B cell (primary cell): ENCODE measurements at regions not wholly inside any gene's neighbourhood (a gene's known extent, or its start where the extent isn't known, plus 50 kb on each side); places are given as distances from the start of the nearest gene placed in this dataset.

ENCODE experiments used
- ATAC-seq: fragments of 200-7000 bp; cut with Tn5 transposase; one replicate; pipeline ENCODE4 v1.10.0; 2021; ENCODE audit warnings: low read depth, mild to moderate bottlenecking, moderate number of reproducible peaks, moderate library complexity
- CTCF ChIA-PET: fragments of 350-600 bp; sonication (Branson Sonifier 250); formaldehyde crosslinking; loops from one replicate; lab custom pipeline; 2021; ENCODE audit warnings: antibody characterized with exemption, inconsistent platforms; lab: Charles Lee
- POLR2A ChIA-PET: fragments of 350-600 bp; sonication (Branson Sonifier 250); formaldehyde crosslinking; loops from one replicate; lab custom pipeline; 2021; ENCODE audit warnings: antibody characterized with exemption; lab: Charles Lee
- DNase-seq: peaks from one replicate; pipeline ENCODE4 v3.0.0; 2013
- H2AFZ ChIP-seq: 2 replicates; pipeline ENCODE4 v1.6.1; 2012; ENCODE audit warnings: mild to moderate bottlenecking, low read depth, low read length; ENCODE audit not compliant: insufficient read depth, poor library complexity, severe bottlenecking
- H3K27ac ChIP-seq, 2 donors: 1 replicate in 1 of 2; 2 replicates in 1 of 2; pipeline ENCODE4 v1.5.1; 2012 to 2013; ENCODE audit warnings: low read length in 2 of 2, mild to moderate bottlenecking in 2 of 2, moderate library complexity in 1 of 2
- H3K27me3 ChIP-seq, 4 experiments: fragments of 200-600 bp in 1 of 4; sonication (generic) in 1 of 4; replicated peaks in 1 of 4; 1 replicate in 2 of 4; 2 replicates in 2 of 4; pipeline versions ENCODE4 v1.6.1 to v1.7.0; 2013 to 2016; ENCODE audit warnings: low read length in 3 of 4, mild to moderate bottlenecking in 2 of 4, mixed read lengths in 1 of 4, moderate library complexity in 1 of 4; ENCODE audit not compliant: insufficient read depth in 4 of 4, control insufficient read depth in 3 of 4; ENCODE audit errors: control extremely low read depth in 1 of 4
- H3K36me3 ChIP-seq, 2 experiments: replicated peaks in 1 of 2; 1 replicate in 1 of 2; 2 replicates in 1 of 2; pipeline versions ENCODE4 v1.6.1 to v1.7.1; 2013; ENCODE audit warnings: low read length in 1 of 2; ENCODE audit not compliant: insufficient read depth in 2 of 2, control insufficient read depth in 1 of 2; ENCODE audit errors: control extremely low read depth in 1 of 2, extremely low read depth in 1 of 2
- H3K4me1 ChIP-seq, 2 donors: fragments of 200-600 bp in 1 of 2; sonication (generic) in 1 of 2; 1 replicate in 1 of 2; 2 replicates in 1 of 2; pipeline versions ENCODE4 v1.5.1 to v1.6.1; 2013 to 2017; ENCODE audit warnings: low read length in 2 of 2; ENCODE audit not compliant: control insufficient read depth in 2 of 2, insufficient read depth in 2 of 2
- H3K4me2 ChIP-seq: replicated peaks from 2 replicates; pipeline ENCODE3; 2012; ENCODE audit warnings: mild to moderate bottlenecking, low read depth, low read length; ENCODE audit not compliant: poor library complexity, severe bottlenecking
- H3K4me3 ChIP-seq, 5 experiments: fragments of 200-600 bp in 1 of 5; sonication (generic) in 1 of 5; 1 replicate in 3 of 5; 2 replicates in 2 of 5; pipeline versions ENCODE4 v1.5.1 to v1.7.0; 2011 to 2016; ENCODE audit warnings: low read length in 4 of 5, mild to moderate bottlenecking in 4 of 5, low read depth in 2 of 5, control low read depth in 1 of 5, moderate library complexity in 1 of 5; ENCODE audit not compliant: insufficient read depth in 1 of 5; ENCODE audit errors: control extremely low read depth in 1 of 5, extremely low read depth in 1 of 5
- H3K79me2 ChIP-seq: fragments of 200-600 bp; sonication (generic); one replicate; pipeline ENCODE4 v1.6.0; 2016; ENCODE audit warnings: low read length; ENCODE audit not compliant: control insufficient read depth, insufficient read depth
- H3K9ac ChIP-seq: fragments of 200-600 bp; sonication (generic); 2 replicates; pipeline ENCODE4 v1.6.1; 2017; ENCODE audit warnings: mild to moderate bottlenecking, low read length, moderate library complexity
- H3K9me3 ChIP-seq, 3 donors: one replicate each; pipeline versions ENCODE4 v1.6.1 to v1.7.1; 2013; ENCODE audit warnings: low read length in 2 of 3; ENCODE audit not compliant: control insufficient read depth in 2 of 3, insufficient read depth in 1 of 3; ENCODE audit errors: control extremely low read depth in 1 of 3
- H4K20me1 ChIP-seq: 2 replicates; pipeline ENCODE4 v1.6.0; 2012; ENCODE audit warnings: mild to moderate bottlenecking, low read length; ENCODE audit not compliant: insufficient read depth, control insufficient read depth, poor library complexity, severe bottlenecking
- H3K27ac Mint-ChIP-seq: one replicate; pipeline ENCODE4 v1.8.0; 2021; ENCODE audit warnings: mixed read lengths
- H3K27me3 Mint-ChIP-seq: one replicate; pipeline ENCODE4 v1.8.0; 2021; ENCODE audit warnings: mixed read lengths
- H3K4me1 Mint-ChIP-seq: one replicate; pipeline ENCODE4 v1.8.0; 2021; ENCODE audit warnings: mixed read lengths
- H3K4me3 Mint-ChIP-seq: one replicate; pipeline ENCODE4 v1.8.0; 2021; ENCODE audit warnings: mixed read lengths
- H3K9me3 Mint-ChIP-seq: one replicate; pipeline ENCODE4 v1.8.0; 2022; ENCODE audit warnings: mixed read lengths; ENCODE audit not compliant: insufficient read depth
- CTCF ChIP-seq: fragments of 200-600 bp; IDR thresholded peaks from one replicate; pipeline ENCODE4 v1.8.0; 2022; ENCODE audit warnings: antibody characterized with exemption, mild to moderate bottlenecking
- EZH2 ChIP-seq: IDR thresholded peaks from 2 replicates; pipeline ENCODE4 v1.6.1; 2012; ENCODE audit warnings: borderline replicate concordance, low read depth, mild to moderate bottlenecking, moderate library complexity, low read length; ENCODE audit not compliant: insufficient read depth, poor library complexity, severe bottlenecking
- WGBS: methylation state at CpG from one replicate; pipeline ENCODE4 v1.1.5; 2013; ENCODE audit warnings: missing lambda C conversion rate; ENCODE audit not compliant: insufficient coverage; 5-methylcytosine and 5-hydroxymethylcytosine counted together
- intact Hi-C: fragments of 100-400 bp; cut with micrococcal nuclease; formaldehyde crosslinking; loops from one replicate; pipeline ENCODE4 v1.10.0; 2022

- intact Hi-C loops, result no loop called here
- no peaks in the 10 kb centered on the region for H3K27me3 ChIP-seq
- H3K9me3 Mint-ChIP-seq, result peaks cover 3% of the 10 kb centered on the region
- no peaks in the 10 kb centered on the region for H3K4me1 ChIP-seq
- no peaks in the 10 kb centered on the region for H3K4me1 Mint-ChIP-seq
- no peaks in the 10 kb centered on the region for H3K9me3 ChIP-seq
- no peaks in the 10 kb centered on the region for H4K20me1 ChIP-seq
- H2AFZ ChIP-seq, result no peak overlapping the region
- 17% methylated on average over 1 of the region's 5 CpGs for WGBS
- no peak overlapping the region for H3K27ac ChIP-seq
- H3K9ac ChIP-seq, result no peak overlapping the region
- ChIA-PET POLR2A (no interaction called here), CTCF (no interaction called here)
- no peaks in the 10 kb centered on the region for H3K27me3 Mint-ChIP-seq
- no peaks in the 10 kb centered on the region for H3K36me3 ChIP-seq
- no peak overlapping the region for H3K4me3 Mint-ChIP-seq
- H3K4me2 ChIP-seq, result no peak overlapping the region
- DNase-seq, result no peak
- no peak for TF ChIP-seq CTCF
- no peak for TF ChIP-seq EZH2
- H3K79me2 ChIP-seq, result no peaks in the 10 kb centered on the region
- no peak for ATAC-seq
- H3K4me3 ChIP-seq, result no peak overlapping the region
- no peak overlapping the region for H3K27ac Mint-ChIP-seq
Observed at GRCh38 chr6:18752278-18753068, 365.3 kb downstream of the RNF144B start.

DNA sequence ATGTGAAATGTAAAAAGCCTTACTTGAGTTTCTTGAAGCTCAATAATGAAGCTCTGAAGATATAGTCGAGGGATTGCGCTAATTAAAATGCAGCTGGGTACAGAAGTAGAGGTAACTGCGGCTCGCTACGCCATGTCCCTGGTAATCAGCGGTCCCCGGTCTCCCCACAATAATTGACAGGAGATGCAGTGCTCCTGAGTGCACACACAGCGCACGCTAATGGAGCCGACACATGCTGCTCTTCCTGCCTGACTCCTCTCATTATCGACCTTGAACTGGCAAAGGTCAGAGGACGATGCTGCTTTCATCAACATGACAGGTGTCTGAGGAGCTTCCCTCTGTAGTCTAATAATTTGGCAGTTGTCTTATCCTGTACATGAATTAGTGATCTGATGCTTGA lies 365.9 kb downstream of the RNF144B start:
- H3K36me3 ChIP-seq, result no peaks in the 10 kb centered on the region
- no peaks in the 10 kb centered on the region for H3K9me3 ChIP-seq
- intact Hi-C loops, result no loop called here
- H3K4me3 ChIP-seq, result no peak overlapping the region
- 94% methylated on average over 12 of the region's 12 CpGs for WGBS
- DNase-seq (no peak), ATAC-seq (no peak)
- no peaks in the 10 kb centered on the region for H3K4me1 ChIP-seq
- no peaks in the 10 kb centered on the region for H3K79me2 ChIP-seq
- CTCF ChIA-PET, result no interaction called here
- Mint-ChIP-seq H3K4me3 (no peak overlapping the region), H3K4me1 (no peaks in the 10 kb centered on the region), H3K9me3 (peaks cover 3% of the 10 kb centered on the region), H3K27me3 (no peaks in the 10 kb centered on the region), H3K27ac (no peak overlapping the region)
- H3K9ac ChIP-seq, result no peak overlapping the region
- no peak overlapping the region for H3K4me2 ChIP-seq
- H3K27ac ChIP-seq, result no peak overlapping the region
- no peak overlapping the region for H2AFZ ChIP-seq
- no peaks in the 10 kb centered on the region for H3K27me3 ChIP-seq
- TF ChIP-seq CTCF (no peak), EZH2 (no peak)
- POLR2A ChIA-PET, result no interaction called here
- H4K20me1 ChIP-seq, result no peaks in the 10 kb centered on the region
